Left kidney (tissue), 1 donor: ENCODE measurements at regions not wholly inside any gene's neighbourhood (a gene's known extent, or its start where the extent isn't known, plus 50 kb on each side); places are given as distances from the start of the nearest gene placed in this dataset.

Source experiments
- DNase-seq: peaks from one replicate; pipeline ENCODE4 v3.0.0-alpha.2; 2013

DNA sequence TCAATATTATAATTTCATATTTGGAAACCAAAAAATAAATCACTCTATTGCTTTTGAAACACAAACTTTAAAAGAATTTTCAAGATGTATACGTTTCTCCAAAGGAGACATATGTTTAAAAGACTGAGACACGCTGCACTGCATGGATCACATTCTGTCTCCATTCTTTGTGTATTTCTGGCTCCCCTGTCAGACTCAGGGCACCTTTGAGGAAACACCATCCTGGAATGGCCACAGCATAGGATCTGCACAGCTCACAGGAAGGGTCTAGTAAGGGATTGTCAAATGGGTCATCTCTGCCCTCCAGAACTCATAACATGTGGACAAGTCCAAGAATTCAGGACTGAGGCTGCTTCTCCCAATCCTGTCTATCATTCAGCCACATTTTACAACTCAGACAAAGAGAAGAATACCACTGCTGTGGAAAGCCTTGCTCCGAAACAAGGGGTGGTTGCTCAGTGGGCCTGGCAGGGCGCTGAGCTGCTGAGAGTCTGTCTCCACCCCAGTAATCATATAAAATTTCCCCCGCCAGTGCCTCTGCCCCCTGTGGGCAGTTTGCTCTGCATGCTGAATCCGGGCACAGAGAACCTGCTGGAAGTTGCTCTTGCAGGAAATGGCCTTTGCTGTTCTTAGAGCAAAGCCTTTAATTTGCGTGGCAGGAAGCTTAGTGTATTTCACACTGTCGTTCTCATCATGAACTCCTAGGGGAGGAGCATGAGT lies 85.3 kb upstream of the KLHL29 start:
- no peak for DNase-seq

DNA sequence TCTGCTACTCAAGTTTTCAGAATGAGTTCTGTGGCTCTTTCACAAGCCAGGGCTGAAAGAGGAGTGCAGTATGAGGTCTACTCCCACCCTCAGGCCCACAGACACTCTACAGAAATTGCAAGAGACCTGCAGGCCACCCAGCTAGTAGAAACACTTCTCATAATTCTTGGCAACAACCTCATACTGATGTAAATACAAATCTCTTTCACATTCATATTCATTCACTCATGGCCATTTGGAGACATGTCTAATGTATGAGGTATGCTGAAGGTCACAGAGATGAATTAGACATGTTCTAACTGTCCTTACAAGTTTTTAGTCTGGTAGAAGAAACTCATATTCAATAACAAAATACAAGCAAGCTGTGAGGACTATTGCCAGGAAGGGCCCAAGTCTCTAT lies 83.8 kb upstream of the KLHL29 start:
- no peak for DNase-seq

- no peak for DNase-seq
These were observed 82.4 kb upstream of the KLHL29 start for GRCh38 chr2:23302591-23302990.

- DNase-seq, result no peak
These were observed 78.6 kb upstream of the KLHL29 start for GRCh38 chr2:23306401-23306800.

GRCh38 chr2:23311186-23311585 lies 73.8 kb upstream of the KLHL29 start:
- no peak for DNase-seq

DNA sequence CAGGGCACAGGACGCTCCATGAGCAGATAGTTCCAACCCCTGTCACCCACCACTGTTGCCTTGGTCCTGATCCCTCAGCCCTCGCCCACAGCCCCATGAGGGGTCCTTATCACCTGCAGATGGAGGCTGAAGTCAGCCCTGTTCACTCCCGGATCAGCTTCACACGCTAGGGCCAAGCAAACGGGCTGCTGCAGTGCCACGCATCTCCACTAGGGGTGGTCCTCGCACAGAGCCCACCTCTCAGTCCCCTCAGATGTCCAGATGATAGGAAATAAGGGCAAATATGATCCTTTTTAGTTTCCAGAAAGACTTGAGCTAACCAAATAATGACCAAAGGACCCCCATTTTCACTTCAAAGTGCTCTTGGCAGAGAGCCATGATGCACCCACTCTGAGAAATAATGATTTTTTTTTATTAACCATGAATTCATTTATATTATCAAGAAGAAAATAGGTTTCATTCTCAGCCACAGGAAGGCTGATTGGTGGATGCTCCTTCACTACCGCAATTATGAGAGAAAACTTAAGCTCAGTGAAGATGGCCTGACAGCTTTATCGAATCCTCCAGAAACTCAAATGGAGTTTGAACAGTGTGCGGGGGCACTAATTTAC lies 71.9 kb upstream of the KLHL29 start:
- no peak for DNase-seq

GRCh38 chr2:23314687-23315086 lies 70.3 kb upstream of the KLHL29 start:
- no peak for DNase-seq

- DNase-seq, result no peak
These were observed 64.9 kb upstream of the KLHL29 start for GRCh38 chr2:23320058-23320457.

DNA sequence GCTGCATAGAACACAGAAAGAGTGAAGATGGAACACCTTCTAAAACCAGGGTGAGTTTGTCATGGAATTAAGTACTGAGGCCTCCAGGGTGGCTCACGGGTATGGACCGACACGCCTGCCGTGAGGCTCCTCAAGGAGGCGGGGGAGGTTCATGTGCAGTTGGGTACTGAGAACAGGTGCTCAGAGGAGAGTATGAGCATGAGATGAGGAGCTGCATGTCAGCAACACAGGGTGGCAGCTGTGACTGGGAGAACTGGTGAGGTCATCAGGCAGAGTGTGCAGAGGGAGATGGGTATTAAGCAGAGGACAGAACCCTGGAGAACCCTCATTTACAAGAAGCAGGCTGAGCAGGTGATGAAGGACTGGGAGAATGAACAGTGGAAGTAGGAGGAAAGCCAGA lies 63.2 kb upstream of the KLHL29 start:
- DNase-seq, result no peak

- no peak for DNase-seq
These were observed 62.3 kb upstream of the KLHL29 start for GRCh38 chr2:23322567-23323197.

DNA sequence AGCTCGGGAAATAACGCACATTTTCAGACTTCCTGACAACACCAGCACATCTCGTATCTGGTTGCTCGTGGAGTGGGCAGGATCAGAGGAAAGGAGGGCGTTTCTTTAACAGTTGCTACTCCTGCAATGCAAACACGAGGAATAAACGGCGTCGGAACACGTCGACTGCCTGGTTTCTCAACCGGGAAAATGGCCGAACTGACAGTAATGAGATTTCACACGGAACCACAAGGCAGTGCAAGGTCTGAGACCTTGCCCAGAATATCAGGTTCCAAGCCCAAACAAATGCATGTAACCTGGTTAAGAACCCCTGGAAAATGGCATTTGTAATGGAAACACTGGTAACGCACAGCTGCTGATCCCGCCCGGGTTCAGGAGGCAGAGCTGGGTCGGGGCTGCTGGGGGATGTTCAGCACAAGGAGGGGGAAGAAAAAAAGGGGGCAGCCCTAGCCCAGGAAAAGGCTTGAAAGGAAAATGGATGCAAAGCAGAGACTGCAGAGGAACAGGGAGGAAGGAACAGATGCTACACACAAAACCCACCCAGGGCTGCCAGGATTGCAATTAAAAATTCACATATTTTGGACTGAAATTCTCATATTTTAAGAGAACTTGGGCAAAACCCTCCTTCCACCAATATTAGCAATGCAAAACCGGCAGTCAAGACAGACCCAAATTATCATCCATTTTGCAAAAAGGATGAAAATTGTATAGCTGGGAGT lies 61.6 kb upstream of the KLHL29 start:
- DNase-seq, result no peak

DNA sequence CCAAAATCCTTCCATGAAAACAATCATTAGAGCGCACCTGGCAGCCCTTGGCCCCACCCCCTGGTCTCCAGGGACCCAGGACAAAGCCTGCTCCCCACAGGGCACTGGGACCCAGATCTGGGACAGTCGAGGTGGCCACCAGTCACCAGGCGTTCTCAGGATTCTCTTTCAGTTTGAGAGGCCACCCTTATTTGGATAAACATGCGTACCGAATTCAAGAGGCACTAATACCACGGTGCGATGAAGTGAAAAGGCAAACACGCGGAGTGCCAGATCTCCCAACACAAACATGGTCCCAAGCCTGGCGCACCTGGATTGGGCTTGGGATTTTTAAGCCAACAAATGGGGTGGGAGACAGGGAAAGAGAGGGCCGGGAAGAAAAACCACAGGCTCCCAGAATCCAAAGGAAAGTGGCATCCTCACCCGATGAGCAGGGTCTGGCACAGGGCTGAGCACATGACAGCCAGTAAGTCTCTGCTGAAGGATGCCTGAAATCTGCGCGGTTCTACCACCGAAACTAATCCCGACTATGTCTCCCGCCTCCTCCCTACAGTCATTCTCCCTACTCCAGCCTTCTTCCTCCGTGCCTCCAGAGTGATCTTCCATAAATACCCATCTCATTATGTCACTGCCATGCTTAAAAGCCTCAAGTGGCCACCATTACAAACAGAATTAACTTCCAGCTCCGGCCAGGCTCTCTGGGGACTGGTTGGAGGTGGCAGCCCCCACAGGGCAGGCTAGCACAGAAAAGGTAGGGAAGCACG lies 60.9 kb upstream of the KLHL29 start:
- no peak for DNase-seq

- DNase-seq, result no peak
These were observed 58.6 kb upstream of the KLHL29 start for GRCh38 chr2:23326330-23326729.

DNA sequence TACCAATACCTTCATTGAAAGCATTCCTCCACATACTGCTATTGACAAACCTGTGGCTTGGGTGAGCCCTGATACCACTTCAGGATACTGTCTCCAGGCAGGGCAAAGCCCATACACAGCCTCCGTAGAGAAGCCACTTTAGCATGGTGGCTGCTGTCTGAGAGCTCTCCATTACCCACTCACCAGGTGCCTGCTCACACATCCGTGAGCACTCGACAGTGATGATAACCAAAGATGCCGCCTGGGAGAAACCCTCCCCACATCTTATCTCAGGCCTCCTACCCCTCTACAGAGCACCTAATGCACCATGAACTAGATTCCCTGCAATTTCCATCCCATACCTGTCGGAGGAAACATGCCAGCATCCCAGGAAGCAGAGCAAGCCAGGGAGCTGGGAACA lies 57.6 kb upstream of the KLHL29 start:
- no peak for DNase-seq

DNA sequence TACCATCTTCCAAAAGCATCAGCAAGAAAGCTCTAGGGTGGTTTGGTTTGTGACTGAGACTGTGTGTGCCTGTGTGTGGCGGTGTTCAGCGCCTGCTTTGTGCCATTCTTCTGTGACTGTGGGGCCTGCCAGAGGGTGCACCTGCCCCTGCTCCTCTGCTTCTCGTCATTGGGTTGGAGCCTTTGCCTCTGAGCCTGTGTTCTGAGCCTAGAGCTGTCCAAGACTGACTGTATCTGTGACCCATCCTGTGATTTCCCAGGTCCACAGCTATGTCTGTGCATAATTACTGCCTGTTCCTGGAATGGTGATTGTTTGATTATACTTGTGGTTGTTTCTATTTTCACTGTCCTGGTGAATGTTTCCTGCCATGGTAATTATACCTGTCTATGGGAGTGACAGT lies 57.1 kb upstream of the KLHL29 start:
- DNase-seq, result no peak

GRCh38 chr2:23330214-23330613 lies 54.8 kb upstream of the KLHL29 start:
- peak; percentile 24 for DNase-seq
